GM19324 (cell line): ENCODE measurements at regions not wholly inside any gene's neighbourhood (a gene's known extent, or its start where the extent isn't known, plus 50 kb on each side); places are given as distances from the start of the nearest gene placed in this dataset.

Experiments used
- ATAC-seq: cut with Tn5 transposase; IDR thresholded peaks from one replicate; pipeline ENCODE4 v1.9.1; 2021; ENCODE audit warnings: mild to moderate bottlenecking, moderate library complexity; ENCODE audit not compliant: unreplicated experiment, low FRiP score

DNA sequence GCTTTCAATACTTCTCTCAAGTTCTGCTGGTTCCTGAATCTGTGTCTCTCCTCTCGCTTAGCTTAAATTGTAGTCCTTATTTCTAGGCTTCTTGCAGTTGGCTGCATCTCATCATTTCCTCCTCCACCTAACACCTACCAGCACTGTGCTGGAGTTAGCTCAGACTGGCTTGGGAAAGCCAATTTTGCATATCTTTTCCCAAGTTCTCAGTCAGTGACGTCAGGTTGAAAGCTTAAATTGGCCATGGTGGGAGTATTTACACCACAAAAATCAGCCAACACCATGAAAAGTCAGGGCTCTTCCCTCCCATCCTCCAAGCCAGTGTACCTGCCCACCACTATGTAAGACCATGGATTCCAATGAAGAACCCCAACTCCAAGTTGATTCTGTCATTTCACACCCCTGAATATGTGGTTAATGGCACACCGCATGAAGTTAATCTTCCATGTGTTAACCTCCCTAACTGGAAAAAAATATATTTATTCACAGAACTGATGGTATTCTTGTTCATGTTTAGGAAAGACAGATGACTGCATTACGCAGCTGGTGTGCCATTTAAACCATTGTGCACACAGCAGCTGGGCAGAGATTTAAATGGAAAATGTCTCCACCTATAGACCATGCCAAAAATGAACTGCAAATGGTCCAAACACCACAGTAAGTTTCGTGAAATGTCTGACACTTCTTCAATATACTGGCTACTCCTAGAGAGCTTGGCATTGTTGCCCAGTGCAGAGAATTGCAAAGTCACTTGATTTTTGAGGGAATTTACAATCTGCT is 274.1 kb upstream of the MAP3K7 start:
- no peak for ATAC-seq

DNA sequence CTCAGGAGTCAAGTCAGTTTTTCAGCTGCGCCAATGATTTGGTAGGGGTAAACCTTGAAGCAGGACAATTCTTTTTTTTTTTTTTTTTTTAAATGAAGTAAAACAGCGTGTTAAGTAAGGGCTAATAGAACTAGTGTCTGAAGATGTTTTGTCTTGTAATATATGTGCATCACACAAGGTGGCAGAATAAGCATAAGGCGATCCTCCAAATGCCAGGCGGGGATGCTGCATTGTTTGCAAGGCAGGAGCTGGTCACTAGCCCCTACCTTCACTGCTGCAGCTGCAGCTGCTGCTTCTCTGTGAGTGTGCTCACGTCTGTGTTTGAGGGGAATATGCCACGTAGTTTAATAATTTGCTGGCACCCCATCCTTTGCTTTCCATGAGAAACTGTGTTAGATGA is 272.7 kb upstream of the MAP3K7 start:
- no peak for ATAC-seq

DNA sequence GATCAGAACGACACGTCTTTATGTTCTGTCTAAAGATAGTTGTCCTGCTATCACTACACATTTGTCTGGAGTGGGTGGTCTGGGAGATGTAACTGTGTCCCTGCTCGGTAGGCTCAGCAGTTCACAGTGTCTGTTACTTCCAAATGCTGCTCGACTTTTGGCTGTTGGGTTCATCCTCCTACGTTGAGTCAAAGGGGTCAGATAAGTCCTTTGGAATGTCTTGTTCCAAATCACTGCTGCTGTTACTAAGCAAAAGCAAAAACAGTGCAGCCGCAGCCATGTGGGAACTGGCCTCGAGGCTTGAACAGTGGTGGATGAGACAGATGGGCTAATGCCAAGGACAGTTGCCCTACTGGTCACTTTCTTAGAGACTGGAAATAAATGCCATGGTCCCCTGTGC is 272.2 kb upstream of the MAP3K7 start:
- no peak for ATAC-seq

DNA sequence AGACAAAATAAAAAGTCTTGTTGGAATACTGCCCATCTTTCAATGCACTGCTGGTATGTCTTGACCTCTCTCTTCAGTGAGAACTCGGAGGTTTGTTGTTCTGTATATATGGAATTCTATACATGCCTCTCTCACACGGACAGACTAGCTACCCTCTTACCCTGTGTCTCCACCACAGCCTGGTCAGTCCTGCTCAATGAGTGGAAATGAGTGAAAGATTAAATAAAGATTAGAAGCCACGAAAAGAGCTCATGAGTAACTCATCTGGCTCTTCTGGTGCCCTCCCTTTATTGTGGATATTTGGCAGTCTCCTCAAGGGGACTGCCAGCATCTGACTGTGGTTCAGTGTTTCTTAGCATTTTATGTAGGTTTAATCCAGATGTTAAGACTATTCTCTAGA is 262.8 kb upstream of the MAP3K7 start:
- ATAC-seq: no peak

DNA sequence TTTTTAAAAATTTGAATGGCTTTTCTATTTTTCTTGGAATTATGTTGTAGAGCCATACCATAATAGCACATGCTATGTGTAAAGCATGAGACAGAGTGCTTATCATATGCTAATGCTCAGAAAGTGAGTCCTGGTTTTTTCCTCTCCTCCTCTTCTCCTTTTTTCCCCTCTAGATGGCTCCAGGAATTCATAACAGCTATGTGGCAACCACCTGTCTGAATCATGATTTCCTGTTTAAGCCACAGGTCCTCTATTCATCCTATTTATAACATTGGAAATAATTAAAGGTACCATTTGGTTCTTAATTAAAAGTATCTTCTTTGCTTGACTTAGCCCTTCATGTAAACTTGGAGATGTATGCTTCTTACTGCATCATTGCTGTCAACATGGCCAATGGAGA is 260.0 kb upstream of the MAP3K7 start:
- ATAC-seq: no peak

DNA sequence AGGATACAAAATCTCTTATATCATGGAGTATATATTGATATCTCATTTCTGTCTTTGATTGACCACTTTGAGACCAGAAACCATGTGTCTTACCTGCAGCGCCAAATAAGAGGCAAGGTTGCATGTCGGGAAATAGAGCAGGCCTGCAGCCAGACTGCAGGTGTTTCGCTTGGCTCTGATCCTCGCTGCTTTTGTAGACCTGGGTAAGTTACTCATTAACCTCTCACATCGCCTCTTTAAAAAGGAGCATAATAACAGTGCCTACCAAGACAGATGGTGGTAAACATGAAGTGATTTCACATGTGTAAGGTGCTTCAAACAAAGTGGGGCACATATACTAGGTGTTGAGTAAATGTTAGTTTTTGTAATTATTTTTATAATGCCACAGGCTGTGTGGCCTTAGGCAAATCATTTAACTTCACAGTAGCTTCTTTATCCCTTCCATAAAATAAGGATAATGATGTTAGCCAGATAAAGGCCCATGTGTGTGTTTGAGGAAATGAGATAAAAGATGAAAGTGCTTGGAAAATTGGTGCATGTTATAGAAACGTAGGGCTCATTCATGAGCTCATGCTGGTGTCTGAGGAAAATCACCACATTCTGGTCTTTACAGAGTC is 248.8 kb upstream of the MAP3K7 start:
- ATAC-seq: no peak

DNA sequence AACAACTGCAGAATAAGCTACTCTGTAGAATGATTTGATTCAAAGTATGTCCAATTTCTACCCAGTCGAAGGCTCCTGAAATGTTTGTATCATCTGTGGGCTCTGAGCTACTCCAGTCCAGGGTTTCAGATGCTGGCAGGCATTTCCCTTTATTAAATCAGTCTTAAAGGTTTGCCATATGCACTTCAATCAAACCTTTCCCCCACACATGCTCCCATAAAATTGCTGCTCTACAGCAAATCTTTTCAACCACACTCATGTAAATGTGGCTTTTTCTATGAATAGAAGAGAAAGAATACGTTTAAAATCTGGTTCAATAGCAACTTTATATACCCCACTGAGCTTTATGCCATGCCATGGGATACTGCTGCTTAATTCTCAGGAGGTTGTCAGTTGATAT is 242.4 kb upstream of the MAP3K7 start:
- ATAC-seq: no peak

DNA sequence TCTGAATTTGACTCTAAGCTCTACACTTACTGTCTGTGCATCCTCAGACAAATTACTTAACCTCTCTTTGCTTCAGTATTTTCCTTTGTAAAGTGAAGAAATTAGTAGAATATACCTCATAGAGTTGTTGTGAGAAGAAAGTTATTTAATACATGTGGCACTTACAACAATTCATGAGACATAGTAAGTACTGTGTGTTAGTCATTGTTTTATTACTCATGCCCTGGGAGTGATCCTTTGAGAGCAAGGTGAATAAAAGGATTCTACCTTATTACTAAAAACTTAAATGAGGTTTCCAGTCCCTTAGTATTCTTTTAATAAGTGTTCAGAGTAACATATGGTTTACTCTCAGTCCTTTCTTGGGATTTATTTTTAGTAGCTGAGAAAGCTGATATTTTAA is 233.6 kb upstream of the MAP3K7 start:
- ATAC-seq: no peak

DNA sequence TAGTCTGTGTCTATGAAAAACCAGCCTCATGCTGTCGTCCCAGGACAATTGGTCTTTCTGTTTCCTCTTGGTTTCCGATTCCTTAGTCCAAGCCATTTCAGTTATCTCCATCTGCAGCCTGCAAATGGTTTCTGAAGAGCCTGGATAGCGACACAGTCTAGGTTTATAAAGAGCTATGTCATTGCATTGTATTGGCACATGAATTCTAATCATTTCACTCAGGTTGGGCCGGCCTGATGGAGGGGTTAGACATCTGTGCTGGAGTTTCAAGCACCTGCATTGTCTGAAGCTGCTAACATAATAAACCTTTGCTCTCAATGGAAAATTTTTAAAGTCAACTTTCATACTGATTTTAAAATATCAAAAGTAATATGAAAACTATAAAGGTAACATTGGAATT is 232.6 kb upstream of the MAP3K7 start:
- no peak for ATAC-seq

DNA sequence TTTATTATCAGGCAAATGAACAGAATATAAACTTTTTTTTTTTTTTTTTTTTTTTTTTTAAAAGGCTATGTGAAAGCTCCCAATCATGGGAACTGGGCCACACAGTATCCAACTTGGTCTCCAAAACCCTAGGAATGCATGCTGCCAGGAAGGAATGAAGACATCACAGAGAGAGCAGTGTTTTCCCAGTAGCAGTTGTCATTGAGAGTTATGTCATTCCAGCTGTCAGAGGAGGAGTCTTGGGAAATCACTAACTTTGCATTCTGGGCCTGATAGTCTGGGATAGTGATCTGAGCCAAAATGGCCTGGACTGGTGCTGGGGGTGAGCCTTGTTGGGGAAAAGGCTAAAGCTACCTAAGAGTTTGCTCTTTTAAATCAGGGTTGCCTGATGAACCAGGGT is 231.3 kb upstream of the MAP3K7 start:
- no peak for ATAC-seq

DNA sequence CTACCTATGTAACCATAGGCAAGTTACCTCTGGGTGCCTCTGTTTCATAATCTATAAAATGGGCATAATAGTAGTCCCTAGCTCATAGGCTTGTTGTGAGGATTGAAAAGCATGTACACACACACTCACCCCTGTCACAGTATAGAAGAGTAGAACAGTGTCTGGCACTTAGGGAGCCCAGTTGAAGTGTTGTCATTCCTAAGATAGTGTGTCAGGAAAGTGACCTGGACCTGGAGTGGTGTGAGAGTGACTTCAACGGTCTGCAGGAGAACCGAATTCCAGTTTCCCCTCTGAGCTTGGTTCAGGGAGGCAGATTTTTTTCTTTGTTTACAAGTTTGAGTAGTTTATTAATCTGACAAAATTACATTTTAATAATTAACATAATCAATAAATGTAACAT is 229.9 kb upstream of the MAP3K7 start:
- no peak for ATAC-seq

DNA sequence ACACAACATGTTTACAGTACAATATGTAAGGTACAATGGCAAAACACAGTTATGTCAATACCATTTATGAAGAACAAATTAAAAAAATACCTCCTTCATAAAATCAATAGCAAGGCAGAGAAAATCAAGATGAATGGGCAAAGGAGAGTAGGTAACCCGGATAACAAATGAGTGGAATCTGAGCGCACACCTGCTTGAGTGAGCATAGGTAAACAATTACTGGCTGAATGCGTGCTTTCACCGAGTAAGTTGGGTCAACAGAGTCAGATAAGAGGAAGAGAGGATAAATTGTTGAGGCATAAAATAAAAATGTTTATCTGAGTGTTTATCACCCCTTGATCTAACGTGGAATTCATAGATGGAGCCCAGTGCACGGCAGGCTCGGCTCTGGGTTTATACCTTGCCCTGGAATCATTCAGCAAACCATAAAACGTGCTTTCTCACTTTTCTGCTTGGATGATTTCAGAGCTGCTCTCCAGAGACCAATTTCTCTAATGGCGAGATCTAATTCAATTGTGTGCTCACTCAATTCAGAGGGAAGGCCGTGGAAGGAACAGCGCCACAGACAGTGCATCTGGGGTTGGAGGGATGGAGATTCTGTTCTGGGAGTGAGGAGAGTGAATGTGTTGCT is 224.8 kb upstream of the MAP3K7 start:
- ATAC-seq: no peak

DNA sequence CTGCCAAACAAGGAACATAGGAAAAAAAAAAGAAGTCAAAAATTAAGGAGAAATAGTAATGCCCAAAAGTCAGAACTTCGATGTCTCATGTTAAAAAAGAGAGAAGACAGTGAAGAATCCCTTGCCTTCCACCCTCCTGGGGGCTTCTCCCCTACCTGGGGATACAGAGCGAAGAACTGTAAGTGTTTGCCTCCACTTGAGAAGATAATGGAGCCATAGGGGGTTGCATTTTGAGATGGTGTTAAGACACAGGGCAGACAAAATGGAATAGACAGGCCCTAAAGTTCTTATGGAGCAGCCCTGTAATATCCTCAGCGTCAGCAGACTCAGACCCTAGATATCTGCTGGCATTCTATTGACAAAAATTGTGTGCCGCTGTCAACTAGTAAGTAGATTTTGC is 222.2 kb upstream of the MAP3K7 start:
- ATAC-seq: no peak

DNA sequence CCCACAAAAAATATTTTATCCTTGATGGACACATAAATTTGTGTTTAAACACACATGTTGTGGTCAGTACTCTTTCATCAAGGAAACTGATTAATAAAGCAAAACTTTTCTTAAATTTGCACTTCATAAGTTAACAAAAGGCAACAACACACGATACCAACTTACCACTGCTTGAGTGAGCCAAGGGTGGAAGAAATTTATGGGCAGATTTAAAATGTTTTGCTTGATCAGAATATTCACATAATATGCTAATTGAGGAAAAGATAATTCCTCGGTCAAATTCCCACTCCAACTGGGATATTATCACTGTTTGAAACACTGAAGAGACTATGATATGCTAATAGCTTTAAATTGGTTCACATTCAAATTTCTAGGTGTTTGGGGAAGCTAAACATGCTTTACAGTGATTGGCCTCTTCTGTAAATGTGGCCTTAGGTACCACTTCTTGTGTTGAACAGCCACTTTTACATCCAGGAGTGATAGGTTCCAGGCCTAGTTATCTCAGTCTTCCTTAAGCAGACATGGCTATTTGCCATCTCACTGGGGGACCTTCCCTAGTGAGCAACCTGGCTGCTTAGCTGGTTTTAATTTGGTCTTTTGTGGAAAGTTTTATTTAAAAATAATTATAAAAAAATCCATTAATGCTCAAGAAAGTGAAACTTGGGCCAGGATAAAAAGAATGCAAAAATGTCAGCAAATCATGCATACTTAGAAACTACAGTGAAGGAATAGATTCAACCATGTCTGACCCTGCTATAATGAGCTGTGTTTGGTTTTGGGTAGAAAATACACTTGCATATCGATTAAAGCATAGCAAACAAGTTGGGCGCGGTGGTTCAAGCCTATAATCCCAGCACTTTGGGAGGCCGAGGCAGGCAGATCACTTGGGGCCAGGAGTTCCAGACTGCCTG is 221.2 kb upstream of the MAP3K7 start:
- no peak for ATAC-seq

DNA sequence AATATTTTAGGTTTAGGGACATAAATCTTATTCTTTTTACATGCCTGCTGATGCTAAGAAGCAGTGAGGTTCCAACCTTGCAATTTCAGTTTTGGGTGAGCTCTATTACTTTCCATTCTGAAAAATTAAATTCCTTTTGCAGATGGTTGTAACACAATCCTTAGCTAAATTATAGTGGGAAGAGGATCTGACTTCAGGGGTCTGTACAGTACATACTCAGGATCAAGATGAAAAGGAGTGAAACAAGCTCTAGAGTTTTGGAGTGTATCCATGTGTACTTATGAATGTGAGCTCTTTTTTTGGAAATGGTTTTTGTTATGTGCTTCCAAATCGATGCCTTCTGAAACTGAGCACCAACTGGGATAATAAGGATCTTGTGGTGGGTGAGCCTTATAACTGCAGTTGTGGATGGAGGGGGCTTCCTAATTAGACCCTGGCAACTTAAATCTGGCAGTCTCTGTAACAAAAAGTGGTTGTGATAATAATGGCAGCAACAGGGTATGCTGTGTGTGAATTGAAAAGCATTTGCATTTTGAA is 218.8 kb upstream of the MAP3K7 start:
- no peak for ATAC-seq

DNA sequence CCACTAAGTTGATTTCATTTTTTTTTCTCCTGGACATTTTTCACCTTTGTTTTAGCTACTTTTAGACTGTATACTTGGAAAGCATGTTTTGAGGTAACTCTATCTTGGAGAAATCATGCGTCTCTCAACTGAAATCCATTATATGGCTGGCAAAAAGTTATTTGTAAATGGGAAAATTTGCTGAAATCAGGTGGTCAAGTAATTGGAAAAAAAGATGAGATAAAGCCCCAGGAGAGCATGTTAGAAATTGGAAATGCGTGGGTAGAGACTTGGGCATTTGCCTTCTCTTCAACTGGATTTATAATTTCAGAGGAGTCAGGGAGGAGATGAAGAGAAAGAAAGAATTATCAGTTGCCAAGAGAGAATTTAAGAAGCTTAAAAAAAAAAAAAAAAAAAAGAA is 217.1 kb upstream of the MAP3K7 start:
- ATAC-seq: no peak

DNA sequence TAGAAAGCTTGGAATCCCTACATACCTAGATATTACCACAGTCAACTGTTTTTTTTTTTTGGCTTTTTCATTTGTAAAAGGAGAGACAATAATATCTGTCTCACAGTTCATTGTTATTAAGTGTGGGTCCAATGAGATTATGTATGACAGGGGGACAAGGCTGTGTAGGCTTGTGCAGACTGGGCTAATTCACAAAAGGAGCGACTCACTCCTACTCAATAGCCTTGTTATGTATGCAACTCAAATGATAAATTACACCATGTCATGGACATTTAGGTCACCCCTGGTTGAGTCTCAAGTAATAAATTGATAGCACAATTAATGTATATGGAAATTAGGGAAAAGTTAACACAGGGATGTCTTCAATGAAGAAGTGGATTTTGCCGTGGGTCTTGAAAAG is 208.2 kb upstream of the MAP3K7 start:
- no peak for ATAC-seq

DNA sequence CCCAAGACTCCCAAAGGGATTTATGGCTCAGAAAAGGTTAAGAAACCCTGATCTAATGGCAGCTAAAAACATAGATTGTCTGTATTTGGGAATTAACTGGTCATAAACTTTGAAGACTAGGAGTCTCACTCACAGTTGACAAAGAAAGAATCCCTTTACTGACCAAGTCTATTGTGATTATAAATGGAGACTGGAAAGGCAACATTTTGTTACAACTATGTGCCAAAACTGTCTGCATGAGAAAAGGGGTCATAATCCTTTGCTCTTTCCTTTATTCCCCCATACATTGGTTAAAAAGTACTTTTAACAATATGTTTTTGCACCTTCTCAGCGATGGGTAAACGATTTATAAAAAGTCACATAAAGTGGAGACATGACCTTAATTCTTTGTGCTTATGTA is 206.9 kb upstream of the MAP3K7 start:
- ATAC-seq: no peak

DNA sequence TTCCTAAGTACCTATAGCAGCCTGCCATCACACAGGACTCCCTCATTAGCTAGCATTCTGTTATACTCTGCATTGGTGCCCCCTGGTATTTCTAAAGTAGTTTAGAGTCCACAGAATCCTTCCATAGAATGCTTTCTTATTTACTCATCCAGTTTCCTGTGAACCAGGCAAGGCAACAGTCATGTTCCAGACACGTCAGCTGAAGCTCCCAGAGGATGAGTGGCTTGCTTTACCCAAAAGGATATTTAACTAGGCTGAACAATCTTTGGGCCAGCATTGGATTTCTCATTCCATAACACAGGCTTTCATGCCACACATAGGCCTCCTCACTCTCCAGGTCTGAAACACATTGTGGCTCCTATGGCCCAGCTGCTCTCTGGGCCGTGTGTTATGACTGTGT is 203.8 kb upstream of the MAP3K7 start:
- ATAC-seq: no peak

DNA sequence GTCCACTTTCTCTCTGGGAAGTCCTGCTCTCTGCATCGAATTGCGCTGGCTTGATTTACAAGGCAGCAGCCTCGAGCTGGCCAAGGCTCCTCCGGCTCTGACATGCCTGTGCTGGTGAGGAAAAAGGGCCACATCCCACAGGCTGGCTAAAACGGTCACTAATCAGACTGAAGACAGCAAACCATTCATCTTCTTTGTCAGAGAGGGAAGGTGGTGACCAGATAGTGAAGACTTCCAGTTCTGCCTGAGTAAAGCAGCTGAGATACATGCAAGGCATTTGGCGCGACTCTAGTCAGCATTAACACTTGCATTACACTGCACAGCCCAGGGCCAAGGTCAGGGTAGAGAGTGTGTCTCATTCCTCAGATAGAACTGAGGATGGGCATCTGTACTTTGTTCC is 203.2 kb upstream of the MAP3K7 start:
- ATAC-seq: no peak

DNA sequence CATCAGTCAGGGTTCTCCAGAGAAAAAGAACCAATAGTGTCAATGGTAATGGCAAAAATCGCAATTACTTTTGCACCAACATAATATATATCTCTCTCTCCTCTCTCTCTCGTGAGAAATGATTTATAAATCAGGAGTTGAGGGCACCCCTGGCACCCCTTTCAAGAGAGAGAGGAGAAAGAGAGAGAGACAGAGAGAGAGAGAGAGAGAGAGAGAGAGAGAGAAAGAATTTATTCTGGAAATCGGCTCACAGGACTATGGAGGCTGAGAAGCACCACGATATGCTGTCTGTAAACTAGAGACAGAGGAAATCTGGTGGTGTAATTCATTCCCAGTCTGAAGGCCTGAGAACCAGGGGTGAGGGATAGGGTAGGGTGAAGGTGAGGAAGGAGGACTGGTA is 201.9 kb upstream of the MAP3K7 start:
- ATAC-seq: no peak
